ENCODE measurements at regions not wholly inside any gene's neighbourhood (a gene's known extent, or its start where the extent isn't known, plus 50 kb on each side); places are given as distances from the start of the nearest gene placed in this dataset.

DNA sequence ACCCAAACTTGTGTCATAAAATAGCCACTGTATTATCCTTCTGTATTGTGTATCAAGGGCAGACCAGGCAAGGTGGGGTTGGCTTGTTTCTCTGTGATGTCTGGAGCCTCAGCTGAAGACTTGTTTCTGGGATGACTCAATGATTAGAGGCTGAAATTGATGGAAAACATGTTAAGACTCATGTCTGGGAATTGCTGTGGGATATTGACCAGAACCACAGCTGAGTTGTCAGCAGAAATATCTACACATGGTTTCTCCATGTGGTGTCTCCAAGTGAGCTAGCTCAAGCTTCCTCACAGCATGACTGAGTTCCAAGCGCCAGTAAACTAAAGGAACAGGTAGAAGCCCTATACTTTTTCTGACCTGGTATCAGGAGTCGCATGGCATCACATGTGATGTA, 128.5 kb upstream of the SYNDIG1 start:
- 98% methylated on average over 2 of the region's 2 CpGs for WGBS (ENCODE audit: low lambda C conversion rate, missing lambda C conversion rate)
- TF ChIP-seq EZH2 (IDR thresholded peaks at IDR 0.05; ENCODE audit: borderline replicate concordance) (no peak), EZH2phosphoT487 (IDR thresholded peaks at IDR 0.05; ENCODE audit: low read depth, severe bottlenecking, unreplicated experiment) (no peak)
- TF ChIP-seq, protein P1, sequence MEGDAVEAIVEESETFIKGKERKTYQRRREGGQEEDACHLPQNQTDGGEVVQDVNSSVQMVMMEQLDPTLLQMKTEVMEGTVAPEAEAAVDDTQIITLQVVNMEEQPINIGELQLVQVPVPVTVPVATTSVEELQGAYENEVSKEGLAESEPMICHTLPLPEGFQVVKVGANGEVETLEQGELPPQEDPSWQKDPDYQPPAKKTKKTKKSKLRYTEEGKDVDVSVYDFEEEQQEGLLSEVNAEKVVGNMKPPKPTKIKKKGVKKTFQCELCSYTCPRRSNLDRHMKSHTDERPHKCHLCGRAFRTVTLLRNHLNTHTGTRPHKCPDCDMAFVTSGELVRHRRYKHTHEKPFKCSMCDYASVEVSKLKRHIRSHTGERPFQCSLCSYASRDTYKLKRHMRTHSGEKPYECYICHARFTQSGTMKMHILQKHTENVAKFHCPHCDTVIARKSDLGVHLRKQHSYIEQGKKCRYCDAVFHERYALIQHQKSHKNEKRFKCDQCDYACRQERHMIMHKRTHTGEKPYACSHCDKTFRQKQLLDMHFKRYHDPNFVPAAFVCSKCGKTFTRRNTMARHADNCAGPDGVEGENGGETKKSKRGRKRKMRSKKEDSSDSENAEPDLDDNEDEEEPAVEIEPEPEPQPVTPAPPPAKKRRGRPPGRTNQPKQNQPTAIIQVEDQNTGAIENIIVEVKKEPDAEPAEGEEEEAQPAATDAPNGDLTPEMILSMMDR (IDR thresholded peaks at IDR 0.05; ENCODE audit: poor library complexity), result no peak
- H3K9me2 ChIP-seq (replicated peaks; ENCODE audit: insufficient read depth), result no peaks in the 10 kb centered on the region
- no peaks in the 10 kb centered on the region for H3K27me3 ChIP-seq
- H3K79me2 ChIP-seq, result no peaks in the 10 kb centered on the region
- no peaks in the 10 kb centered on the region for H3K4me1 ChIP-seq (ENCODE audit: insufficient read depth)
- DNase-seq (ENCODE audit: low spot score), result no peak
- no peaks in the 10 kb centered on the region for H3K36me3 ChIP-seq (replicated peaks; ENCODE audit: insufficient read depth, low read depth)
- no peaks in the 10 kb centered on the region for H4K20me1 ChIP-seq (ENCODE audit: insufficient read depth, poor library complexity, severe bottlenecking)
- H3K9me3 ChIP-seq (ENCODE audit: low read depth), result no peaks in the 10 kb centered on the region
- no peak overlapping the region for H3K27ac ChIP-seq
- no peak overlapping the region for H2AFZ ChIP-seq
- no peak overlapping the region for H3K4me2 ChIP-seq
- no peak overlapping the region for H3K4me3 ChIP-seq

DNA sequence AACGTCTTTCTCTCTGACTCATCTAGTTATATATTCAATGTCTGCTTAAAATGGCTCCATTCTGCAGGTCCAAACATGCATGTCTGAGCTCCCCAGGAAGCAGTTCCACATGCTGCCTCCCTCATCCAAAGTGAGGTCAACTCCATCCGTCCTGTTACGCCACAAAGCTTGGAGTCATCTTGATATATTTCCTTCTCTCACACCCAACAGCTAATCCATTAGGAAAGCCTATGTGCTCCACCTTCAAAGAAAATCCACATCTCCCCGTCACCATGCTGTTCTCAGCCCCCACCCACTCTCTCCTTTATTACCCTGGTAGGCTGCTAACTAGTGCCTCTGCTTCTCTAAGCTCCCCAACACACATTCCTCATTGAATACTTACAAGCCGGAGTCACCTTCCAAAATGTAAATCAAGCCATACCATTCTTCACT, 130.2 kb upstream of the SYNDIG1 start:
- no peaks in the 10 kb centered on the region for H3K36me3 ChIP-seq (replicated peaks; ENCODE audit: insufficient read depth, low read depth)
- no peak for DNase-seq (ENCODE audit: low spot score)

DNA sequence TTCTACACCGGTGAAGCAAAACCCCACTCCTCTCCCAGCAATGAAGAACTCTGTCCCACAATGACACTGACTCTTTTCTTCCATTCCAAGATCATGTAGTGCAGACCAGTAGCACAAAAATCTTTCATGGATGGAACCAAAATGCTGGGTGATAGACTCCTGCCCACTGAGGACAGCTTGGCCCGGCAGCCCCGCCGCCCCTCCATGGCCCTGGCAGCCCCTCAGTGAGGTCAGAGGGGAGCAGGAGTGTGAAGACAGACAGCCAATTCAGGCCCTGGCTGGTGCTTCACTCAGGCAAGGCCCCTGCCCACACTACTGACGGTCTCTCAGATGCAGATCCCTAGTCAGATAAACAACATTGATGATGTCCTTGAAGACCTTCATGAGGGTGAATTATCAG, 131.9 kb upstream of the SYNDIG1 start:
- no peak overlapping the region for H3K4me3 ChIP-seq
- no peaks in the 10 kb centered on the region for H3K27me3 ChIP-seq
- WGBS (ENCODE audit: low lambda C conversion rate, missing lambda C conversion rate), result 95% methylated on average over 5 of the region's 5 CpGs
- H3K79me2 ChIP-seq, result no peaks in the 10 kb centered on the region
- no peak overlapping the region for H2AFZ ChIP-seq
- H3K4me2 ChIP-seq, result no peak overlapping the region
- TF ChIP-seq EZH2 (IDR thresholded peaks at IDR 0.05; ENCODE audit: borderline replicate concordance), result no peak
- TF ChIP-seq EZH2phosphoT487 (IDR thresholded peaks at IDR 0.05; ENCODE audit: low read depth, severe bottlenecking, unreplicated experiment), result no peak
- TF ChIP-seq, protein P1 (IDR thresholded peaks at IDR 0.05; ENCODE audit: poor library complexity), result no peak
- H4K20me1 ChIP-seq (ENCODE audit: insufficient read depth, poor library complexity, severe bottlenecking), result no peaks in the 10 kb centered on the region
- no peak overlapping the region for H3K27ac ChIP-seq
- H3K9me3 ChIP-seq (ENCODE audit: low read depth), result no peaks in the 10 kb centered on the region
- no peaks in the 10 kb centered on the region for H3K9me2 ChIP-seq (replicated peaks; ENCODE audit: insufficient read depth)
- H3K4me1 ChIP-seq (ENCODE audit: insufficient read depth), result no peaks in the 10 kb centered on the region
- no peaks in the 10 kb centered on the region for H3K36me3 ChIP-seq (replicated peaks; ENCODE audit: insufficient read depth, low read depth)
- DNase-seq (ENCODE audit: low spot score), result no peak

More for the DNA sequence above, 130.2 kb upstream of the SYNDIG1 start:
- Histone ChIP-seq H3K79me2 (no peaks in the 10 kb centered on the region), H4K20me1 (ENCODE audit: insufficient read depth, poor library complexity, severe bottlenecking) (no peaks in the 10 kb centered on the region), H3K9me2 (replicated peaks; ENCODE audit: insufficient read depth) (no peaks in the 10 kb centered on the region), H3K27ac (no peak overlapping the region), H3K4me2 (no peak overlapping the region), H3K27me3 (no peaks in the 10 kb centered on the region), H3K9me3 (ENCODE audit: low read depth) (no peaks in the 10 kb centered on the region), H3K4me1 (ENCODE audit: insufficient read depth) (no peaks in the 10 kb centered on the region), H2AFZ (no peak overlapping the region), H3K4me3 (no peak overlapping the region)
- TF ChIP-seq, protein P1 (IDR thresholded peaks at IDR 0.05; ENCODE audit: poor library complexity), result no peak
- TF ChIP-seq EZH2 (IDR thresholded peaks at IDR 0.05; ENCODE audit: borderline replicate concordance) (no peak), EZH2phosphoT487 (IDR thresholded peaks at IDR 0.05; ENCODE audit: low read depth, severe bottlenecking, unreplicated experiment) (no peak)
- 87% methylated on average over 5 of the region's 5 CpGs for whole genome bisulfite sequencing (ENCODE audit: low lambda C conversion rate, missing lambda C conversion rate)

DNA sequence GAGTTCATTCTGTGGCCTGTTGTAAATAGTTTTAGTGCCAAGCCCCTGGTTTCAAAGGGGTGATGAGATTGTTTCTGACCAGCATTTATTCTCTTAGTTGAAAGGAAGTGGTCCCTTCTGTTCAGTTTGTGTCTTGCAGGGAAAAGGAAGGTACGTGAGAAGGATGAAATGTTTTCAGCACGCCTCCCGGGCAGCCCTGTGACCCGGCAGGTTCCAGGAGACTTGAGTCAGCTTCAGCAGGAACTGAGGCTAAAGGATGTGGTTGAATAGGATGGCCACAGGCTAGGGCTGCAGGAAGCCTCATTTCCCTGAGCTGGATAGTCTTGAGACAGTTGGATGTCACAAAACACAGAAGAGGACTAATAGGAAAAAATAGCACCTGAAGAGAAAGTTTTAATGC, 132.4 kb upstream of the SYNDIG1 start:
- no peak overlapping the region for H2AFZ ChIP-seq
- no peak for DNase-seq (ENCODE audit: low spot score)
- WGBS (ENCODE audit: low lambda C conversion rate, missing lambda C conversion rate), result 60% methylated on average over 4 of the region's 4 CpGs
- H4K20me1 ChIP-seq (ENCODE audit: insufficient read depth, poor library complexity, severe bottlenecking), result no peaks in the 10 kb centered on the region
- no peaks in the 10 kb centered on the region for H3K4me1 ChIP-seq (ENCODE audit: insufficient read depth)
- H3K4me2 ChIP-seq, result no peak overlapping the region
- H3K9me2 ChIP-seq (replicated peaks; ENCODE audit: insufficient read depth), result no peaks in the 10 kb centered on the region
- no peaks in the 10 kb centered on the region for H3K9me3 ChIP-seq (ENCODE audit: low read depth)
- TF ChIP-seq, protein P1 (IDR thresholded peaks at IDR 0.05; ENCODE audit: poor library complexity), result no peak
- TF ChIP-seq EZH2phosphoT487 (IDR thresholded peaks at IDR 0.05; ENCODE audit: low read depth, severe bottlenecking, unreplicated experiment) (no peak), EZH2 (IDR thresholded peaks at IDR 0.05; ENCODE audit: borderline replicate concordance) (no peak)
- no peaks in the 10 kb centered on the region for H3K79me2 ChIP-seq
- no peaks in the 10 kb centered on the region for H3K27me3 ChIP-seq
- H3K4me3 ChIP-seq, result no peak overlapping the region
- no peaks in the 10 kb centered on the region for H3K36me3 ChIP-seq (replicated peaks; ENCODE audit: insufficient read depth, low read depth)
- H3K27ac ChIP-seq, result no peak overlapping the region

Data from hepatocyte (in vitro differentiated cells).